Keratinocyte (primary cell): ENCODE measurements at regions not wholly inside any gene's neighbourhood (a gene's known extent, or its start where the extent isn't known, plus 50 kb on each side); places are given as distances from the start of the nearest gene placed in this dataset.

Experiments
- EZH2 ChIP-seq: IDR thresholded peaks from one replicate; pipeline ENCODE4 v1.6.1; 2012; ENCODE audit warnings: inconsistent platforms, mild to moderate bottlenecking, low read length, moderate library complexity
- TF ChIP-seq, protein P1 (sequence below), 3 experiments: IDR thresholded peaks in 1 of 3; conservative IDR thresholded peaks in 1 of 3; optimal IDR thresholded peaks in 1 of 3; 2 replicates in 2 of 3; 3 replicates in 1 of 3; pipeline versions ENCODE3 to v1.5.1; 2011; ENCODE audit warnings: low read length in 3 of 3, mild to moderate bottlenecking in 3 of 3, moderate library complexity in 2 of 3, control low read depth in 1 of 3, inconsistent platforms in 1 of 3; ENCODE audit not compliant: insufficient read depth in 2 of 3; ENCODE audit errors: extremely low read depth in 1 of 3

DNA sequence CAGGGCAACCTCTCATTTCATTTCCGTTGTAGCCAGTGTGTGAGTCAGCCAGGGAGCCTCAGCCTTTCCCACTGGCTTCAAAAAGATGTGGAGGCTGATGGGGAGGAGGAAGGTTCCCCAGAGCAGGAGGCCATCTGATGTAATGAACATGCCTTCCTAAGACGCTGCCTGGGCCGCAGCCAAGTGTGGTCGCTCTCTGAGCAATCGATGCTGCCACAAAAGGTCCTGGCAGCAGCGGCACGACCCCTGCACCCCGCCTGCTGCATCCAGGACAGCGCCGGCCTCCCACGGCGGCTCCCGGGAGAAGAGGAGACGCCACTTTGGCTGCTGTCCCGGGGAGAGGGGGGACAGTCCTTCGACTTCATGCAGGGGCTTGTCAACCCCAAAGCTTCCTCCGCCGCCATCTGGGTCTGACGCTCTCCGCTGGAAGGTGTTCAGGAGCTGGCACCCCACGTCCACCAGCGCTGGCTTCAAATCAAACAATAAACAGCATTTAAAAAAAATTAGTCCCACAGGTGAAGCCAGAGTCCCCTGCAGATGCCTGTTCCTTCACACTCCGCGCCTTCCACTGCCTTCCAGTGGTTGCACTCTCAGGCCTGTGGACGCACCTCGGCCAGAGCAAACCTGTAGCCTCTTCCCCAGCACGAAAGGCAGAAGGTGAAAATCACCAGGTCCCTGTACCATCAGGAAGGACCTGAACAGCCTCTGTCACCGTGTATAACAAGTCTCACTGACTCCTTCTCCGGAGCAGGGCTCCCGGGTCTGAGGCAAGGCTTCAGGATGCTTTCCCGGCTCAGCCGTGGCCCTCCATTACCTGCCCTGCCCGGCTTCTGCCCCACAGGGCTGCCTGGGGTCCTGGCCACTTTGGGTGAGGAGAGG, 930.7 kb downstream of the BRD1 start:
- TF ChIP-seq, protein P1, sequence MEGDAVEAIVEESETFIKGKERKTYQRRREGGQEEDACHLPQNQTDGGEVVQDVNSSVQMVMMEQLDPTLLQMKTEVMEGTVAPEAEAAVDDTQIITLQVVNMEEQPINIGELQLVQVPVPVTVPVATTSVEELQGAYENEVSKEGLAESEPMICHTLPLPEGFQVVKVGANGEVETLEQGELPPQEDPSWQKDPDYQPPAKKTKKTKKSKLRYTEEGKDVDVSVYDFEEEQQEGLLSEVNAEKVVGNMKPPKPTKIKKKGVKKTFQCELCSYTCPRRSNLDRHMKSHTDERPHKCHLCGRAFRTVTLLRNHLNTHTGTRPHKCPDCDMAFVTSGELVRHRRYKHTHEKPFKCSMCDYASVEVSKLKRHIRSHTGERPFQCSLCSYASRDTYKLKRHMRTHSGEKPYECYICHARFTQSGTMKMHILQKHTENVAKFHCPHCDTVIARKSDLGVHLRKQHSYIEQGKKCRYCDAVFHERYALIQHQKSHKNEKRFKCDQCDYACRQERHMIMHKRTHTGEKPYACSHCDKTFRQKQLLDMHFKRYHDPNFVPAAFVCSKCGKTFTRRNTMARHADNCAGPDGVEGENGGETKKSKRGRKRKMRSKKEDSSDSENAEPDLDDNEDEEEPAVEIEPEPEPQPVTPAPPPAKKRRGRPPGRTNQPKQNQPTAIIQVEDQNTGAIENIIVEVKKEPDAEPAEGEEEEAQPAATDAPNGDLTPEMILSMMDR (optimal IDR thresholded peaks at IDR 0.05 in 1 of 3, IDR thresholded peaks at IDR 0.05 in 1 of 3, conservative IDR thresholded peaks at IDR 0.05 in 1 of 3; ENCODE audit: extremely low read depth in 1 of 3, insufficient read depth in 2 of 3, low read length in 3 of 3), result no peak
- no peak for TF ChIP-seq EZH2
